ENCODE measurements at regions not wholly inside any gene's neighbourhood (a gene's known extent, or its start where the extent isn't known, plus 50 kb on each side); places are given as distances from the start of the nearest gene placed in this dataset.

GRCh38 chr14:98309591-98309990, 962.4 kb downstream of the BCL11B start:
- Histone ChIP-seq H3K4me3 (ENCODE audit: low read length) (no peak overlapping the region), H3K27me3 (ENCODE audit: insufficient read depth, low read length) (no peaks in the 10 kb centered on the region), H3K4me1 (ENCODE audit: insufficient read depth, low read length) (no peaks in the 10 kb centered on the region), H3K9me3 (ENCODE audit: low read depth, low read length) (no peaks in the 10 kb centered on the region)

DNA sequence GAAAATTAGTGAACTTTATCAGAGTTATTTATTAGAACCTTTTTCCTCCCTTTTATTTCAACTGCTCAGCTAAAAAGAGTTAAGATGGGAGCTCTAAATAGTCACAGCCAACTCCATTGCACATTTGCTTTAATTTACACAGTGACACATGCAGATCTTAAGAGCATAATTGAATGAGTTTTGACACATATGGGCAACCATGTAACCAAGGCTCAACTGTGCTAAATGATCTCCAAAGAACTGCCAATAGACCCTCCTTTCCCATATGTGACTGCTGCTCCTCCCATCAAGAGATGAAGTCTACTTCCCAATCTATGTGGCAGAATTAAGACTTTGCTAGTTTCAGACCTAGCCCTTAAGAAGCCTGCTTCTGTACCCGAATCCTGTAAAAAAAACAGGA, 960.0 kb downstream of the BCL11B start:
- Histone ChIP-seq H3K4me1 (ENCODE audit: insufficient read depth, low read length) (no peaks in the 10 kb centered on the region), H3K4me3 (ENCODE audit: low read length) (no peak overlapping the region), H3K27me3 (ENCODE audit: insufficient read depth, low read length) (no peaks in the 10 kb centered on the region), H3K9me3 (ENCODE audit: low read depth, low read length) (no peaks in the 10 kb centered on the region)

DNA sequence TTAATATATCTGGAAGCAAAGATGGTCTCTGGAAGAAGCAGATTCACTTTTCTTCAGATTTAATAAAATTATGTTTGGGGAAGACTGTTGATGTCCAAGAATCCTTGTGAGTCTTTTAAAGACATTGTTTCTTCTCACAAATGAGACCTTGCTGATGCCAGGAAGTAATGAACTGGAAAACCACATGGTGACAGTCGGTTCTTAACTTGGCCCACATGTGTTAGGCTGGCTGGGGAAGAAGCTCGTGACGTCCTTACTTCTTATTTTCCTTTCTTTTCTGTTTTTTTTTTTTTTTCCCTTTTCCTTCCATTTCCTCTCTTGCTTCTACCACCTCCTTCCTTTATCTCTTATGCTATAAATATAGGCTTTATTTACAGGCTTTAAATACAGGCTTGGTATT, 950.2 kb downstream of the BCL11B start:
- no peaks in the 10 kb centered on the region for H3K9me3 ChIP-seq (ENCODE audit: low read depth, low read length)
- no peak overlapping the region for H3K4me3 ChIP-seq (ENCODE audit: low read length)
- H3K27me3 ChIP-seq (ENCODE audit: insufficient read depth, low read length) = no peaks in the 10 kb centered on the region
- no peaks in the 10 kb centered on the region for H3K4me1 ChIP-seq (ENCODE audit: insufficient read depth, low read length)

DNA sequence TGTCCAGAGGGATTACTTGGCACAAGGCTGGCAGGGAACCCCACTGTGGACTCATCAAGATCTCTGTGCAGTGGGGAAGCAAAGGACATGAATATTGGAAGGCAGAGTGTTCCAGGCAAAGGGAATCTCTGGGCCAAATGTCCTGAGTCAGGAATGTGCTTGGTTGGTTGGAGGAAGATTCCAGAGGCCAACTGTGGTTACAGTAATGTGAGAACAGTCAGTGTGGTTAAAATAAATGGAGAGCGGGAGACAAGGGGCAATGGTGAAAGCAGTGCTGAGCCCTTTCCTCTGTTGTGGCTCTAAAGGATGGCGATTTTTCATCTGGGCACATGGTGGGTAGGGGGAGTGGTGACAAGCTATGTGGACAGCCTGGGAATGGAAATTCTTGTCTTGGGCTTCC, 948.2 kb downstream of the BCL11B start:
- Histone ChIP-seq H3K4me1 (ENCODE audit: insufficient read depth, low read length) (no peaks in the 10 kb centered on the region), H3K4me3 (ENCODE audit: low read length) (no peak overlapping the region), H3K9me3 (ENCODE audit: low read depth, low read length) (no peaks in the 10 kb centered on the region), H3K27me3 (ENCODE audit: insufficient read depth, low read length) (no peaks in the 10 kb centered on the region)

DNA sequence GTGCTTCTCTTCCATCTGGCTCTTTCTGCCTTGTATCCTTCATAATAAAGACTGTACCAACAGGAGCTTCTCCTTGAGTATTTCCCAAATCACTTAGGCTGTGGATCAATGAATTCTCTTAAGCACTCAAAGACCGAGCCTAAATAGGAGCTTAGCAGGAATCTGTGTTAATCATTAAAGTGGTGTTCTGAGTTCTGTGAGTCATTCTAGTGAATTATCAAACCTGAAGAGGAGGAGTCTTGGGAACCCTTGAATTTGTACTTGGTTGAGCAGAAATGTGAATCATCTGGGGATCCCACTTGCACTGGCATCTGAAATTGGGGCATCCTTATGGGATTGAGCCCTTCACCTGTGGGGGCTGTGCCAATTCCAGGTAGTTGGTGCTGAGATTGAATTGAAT, 946.2 kb downstream of the BCL11B start:
- Histone ChIP-seq H3K9me3 (ENCODE audit: low read depth, low read length) (no peaks in the 10 kb centered on the region), H3K27me3 (ENCODE audit: insufficient read depth, low read length) (no peaks in the 10 kb centered on the region), H3K4me1 (ENCODE audit: insufficient read depth, low read length) (no peaks in the 10 kb centered on the region), H3K4me3 (ENCODE audit: low read length) (no peak overlapping the region)

- Histone ChIP-seq H3K4me1 (ENCODE audit: insufficient read depth, low read length) (no peaks in the 10 kb centered on the region), H3K27me3 (ENCODE audit: insufficient read depth, low read length) (no peaks in the 10 kb centered on the region), H3K9me3 (ENCODE audit: low read depth, low read length) (peaks cover 5% of the 10 kb centered on the region), H3K4me3 (ENCODE audit: low read length) (no peak overlapping the region)
Observed at GRCh38 chr14:98328496-98328895, 943.5 kb downstream of the BCL11B start.

DNA sequence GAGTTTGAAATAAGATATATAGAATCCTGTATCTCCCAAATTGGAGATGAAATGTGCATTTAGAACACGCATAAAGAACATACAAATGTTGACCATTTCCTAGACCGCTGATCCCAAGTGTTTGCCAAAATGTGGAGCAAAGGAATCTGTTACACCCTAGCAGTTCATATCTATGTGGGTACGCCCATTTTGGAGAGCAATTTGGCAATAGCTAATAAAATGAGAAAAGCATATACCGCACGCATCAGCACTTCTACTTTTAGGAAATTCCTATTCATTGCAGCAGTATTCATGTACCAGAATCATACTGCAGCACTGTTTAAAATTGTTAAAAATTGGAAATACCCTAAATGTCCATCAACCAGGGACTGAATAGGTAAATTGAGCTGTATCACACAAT, 937.8 kb downstream of the BCL11B start:
- Histone ChIP-seq H3K4me1 (ENCODE audit: insufficient read depth, low read length) (no peaks in the 10 kb centered on the region), H3K9me3 (ENCODE audit: low read depth, low read length) (peaks cover 5% of the 10 kb centered on the region), H3K27me3 (ENCODE audit: insufficient read depth, low read length) (no peaks in the 10 kb centered on the region), H3K4me3 (ENCODE audit: low read length) (no peak overlapping the region)

GRCh38 chr14:98341211-98341610, 930.8 kb downstream of the BCL11B start:
- Histone ChIP-seq H3K9me3 (ENCODE audit: low read depth, low read length) (no peaks in the 10 kb centered on the region), H3K4me3 (ENCODE audit: low read length) (no peak overlapping the region), H3K27me3 (ENCODE audit: insufficient read depth, low read length) (no peaks in the 10 kb centered on the region), H3K4me1 (ENCODE audit: insufficient read depth, low read length) (no peaks in the 10 kb centered on the region)

GRCh38 chr14:98345161-98345560, 926.8 kb downstream of the BCL11B start:
- H3K4me1 ChIP-seq (ENCODE audit: insufficient read depth, low read length) = no peaks in the 10 kb centered on the region
- no peaks in the 10 kb centered on the region for H3K27me3 ChIP-seq (ENCODE audit: insufficient read depth, low read length)
- H3K4me3 ChIP-seq (ENCODE audit: low read length) = no peak overlapping the region
- no peaks in the 10 kb centered on the region for H3K9me3 ChIP-seq (ENCODE audit: low read depth, low read length)

DNA sequence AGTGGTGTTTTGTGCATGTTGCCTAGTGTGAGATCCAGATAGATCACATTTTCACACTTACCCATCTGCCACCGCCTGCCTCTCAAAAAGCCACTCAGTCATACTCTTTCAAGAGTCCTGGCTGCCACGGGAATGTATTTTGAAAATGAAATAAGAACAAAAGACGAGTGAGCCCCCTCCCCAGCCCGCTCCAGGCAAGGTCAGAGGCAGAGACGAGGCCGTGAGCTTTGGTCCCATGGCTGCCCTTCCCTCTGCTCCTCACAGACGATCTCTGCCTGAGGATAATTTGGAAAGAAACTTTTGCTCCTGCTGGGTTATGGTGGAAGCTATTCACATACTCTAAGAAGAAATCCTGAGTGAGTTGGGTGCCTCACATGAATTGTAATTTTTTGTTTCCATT, 924.3 kb downstream of the BCL11B start:
- no peaks in the 10 kb centered on the region for H3K4me1 ChIP-seq (ENCODE audit: insufficient read depth, low read length)
- H3K27me3 ChIP-seq (ENCODE audit: insufficient read depth, low read length) = no peaks in the 10 kb centered on the region
- H3K9me3 ChIP-seq (ENCODE audit: low read depth, low read length) = no peaks in the 10 kb centered on the region
- H3K4me3 ChIP-seq (ENCODE audit: low read length) = no peak overlapping the region

DNA sequence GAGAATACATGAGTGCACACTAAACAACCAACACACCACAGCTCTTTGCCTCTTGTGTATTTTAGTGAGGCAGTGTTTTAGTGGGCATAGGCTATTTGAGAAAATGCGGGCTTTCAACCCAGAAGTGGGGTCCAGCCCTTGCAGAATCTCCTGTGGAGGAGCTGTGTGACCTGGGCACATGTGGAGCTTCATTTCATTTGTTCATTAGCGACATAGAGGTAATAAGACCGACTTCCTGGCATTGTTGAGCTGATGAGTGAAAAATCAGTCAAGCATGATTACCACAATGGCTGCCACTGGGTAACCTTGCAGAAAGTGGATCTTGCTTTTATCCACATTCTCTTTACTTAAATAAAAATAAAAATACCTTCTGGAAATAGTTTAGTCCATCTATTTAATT, 923.5 kb downstream of the BCL11B start:
- Histone ChIP-seq H3K4me3 (ENCODE audit: low read length) (no peak overlapping the region), H3K4me1 (ENCODE audit: insufficient read depth, low read length) (no peaks in the 10 kb centered on the region), H3K9me3 (ENCODE audit: low read depth, low read length) (no peaks in the 10 kb centered on the region), H3K27me3 (ENCODE audit: insufficient read depth, low read length) (no peaks in the 10 kb centered on the region)

DNA sequence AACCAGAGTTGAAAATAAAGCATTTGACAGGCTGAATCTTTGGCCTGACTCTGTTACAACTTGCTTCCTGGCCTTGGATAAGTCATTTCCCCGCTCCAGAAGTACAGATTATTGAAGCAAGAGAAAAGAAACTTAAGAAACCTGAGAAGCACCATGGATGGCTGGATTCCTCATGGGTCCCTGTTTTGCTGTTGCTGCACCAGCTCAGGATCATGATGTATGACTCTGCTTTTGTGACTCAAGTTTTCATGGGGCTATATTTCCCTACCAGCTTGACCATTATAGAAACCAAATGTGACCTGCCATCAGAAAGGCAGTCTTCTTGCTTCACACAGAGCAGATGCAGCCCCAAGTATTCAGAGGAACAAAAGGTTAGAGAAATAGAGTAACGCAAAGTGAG, 921.8 kb downstream of the BCL11B start:
- no peaks in the 10 kb centered on the region for H3K4me1 ChIP-seq (ENCODE audit: insufficient read depth, low read length)
- H3K9me3 ChIP-seq (ENCODE audit: low read depth, low read length) = no peaks in the 10 kb centered on the region
- no peak overlapping the region for H3K4me3 ChIP-seq (ENCODE audit: low read length)
- no peaks in the 10 kb centered on the region for H3K27me3 ChIP-seq (ENCODE audit: insufficient read depth, low read length)

DNA sequence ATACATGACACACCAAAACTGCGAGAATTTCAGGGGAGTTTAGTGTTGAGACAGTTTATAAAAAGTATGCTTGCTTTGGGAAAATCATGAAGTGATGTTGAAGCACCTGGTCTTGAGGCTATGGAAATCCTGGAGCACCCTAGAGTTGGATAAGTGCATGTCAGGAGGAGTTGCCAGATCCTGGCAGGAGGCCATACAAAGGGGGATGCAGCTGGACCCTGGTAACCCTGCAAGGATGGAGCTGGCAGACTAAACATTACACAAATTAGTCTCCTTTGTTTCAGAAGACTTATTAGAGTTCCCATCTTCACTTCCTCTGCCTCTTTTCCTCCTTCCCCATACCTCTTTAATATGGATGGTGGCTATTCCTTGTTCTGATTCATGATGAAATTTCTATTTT, 907.0 kb downstream of the BCL11B start:
- H3K4me1 ChIP-seq (ENCODE audit: insufficient read depth, low read length) = no peaks in the 10 kb centered on the region
- no peaks in the 10 kb centered on the region for H3K9me3 ChIP-seq (ENCODE audit: low read depth, low read length)
- no peaks in the 10 kb centered on the region for H3K27me3 ChIP-seq (ENCODE audit: insufficient read depth, low read length)
- H3K4me3 ChIP-seq (ENCODE audit: low read length) = no peak overlapping the region

DNA sequence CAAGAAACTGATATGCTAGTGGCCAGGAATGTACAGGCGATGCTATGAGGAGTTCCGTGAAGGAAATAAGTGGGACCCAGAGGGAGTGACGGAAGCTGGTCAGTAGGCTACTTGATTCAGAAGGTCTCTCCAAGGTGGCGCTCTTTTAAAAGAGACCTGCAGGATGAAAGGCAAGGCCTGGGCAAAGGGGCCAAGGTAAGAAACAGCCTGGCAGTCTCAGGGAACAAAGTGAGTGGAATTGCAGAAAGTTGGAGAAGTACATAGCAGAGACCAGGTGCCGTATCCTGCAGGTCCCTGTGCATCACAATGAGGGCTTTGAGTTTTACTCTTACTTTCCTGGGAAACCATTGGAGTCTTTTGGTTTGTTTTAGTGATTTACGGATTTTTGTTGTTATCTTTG, 905.6 kb downstream of the BCL11B start:
- Histone ChIP-seq H3K4me3 (ENCODE audit: low read length) (no peak overlapping the region), H3K4me1 (ENCODE audit: insufficient read depth, low read length) (no peaks in the 10 kb centered on the region), H3K9me3 (ENCODE audit: low read depth, low read length) (no peaks in the 10 kb centered on the region), H3K27me3 (ENCODE audit: insufficient read depth, low read length) (no peaks in the 10 kb centered on the region)

DNA sequence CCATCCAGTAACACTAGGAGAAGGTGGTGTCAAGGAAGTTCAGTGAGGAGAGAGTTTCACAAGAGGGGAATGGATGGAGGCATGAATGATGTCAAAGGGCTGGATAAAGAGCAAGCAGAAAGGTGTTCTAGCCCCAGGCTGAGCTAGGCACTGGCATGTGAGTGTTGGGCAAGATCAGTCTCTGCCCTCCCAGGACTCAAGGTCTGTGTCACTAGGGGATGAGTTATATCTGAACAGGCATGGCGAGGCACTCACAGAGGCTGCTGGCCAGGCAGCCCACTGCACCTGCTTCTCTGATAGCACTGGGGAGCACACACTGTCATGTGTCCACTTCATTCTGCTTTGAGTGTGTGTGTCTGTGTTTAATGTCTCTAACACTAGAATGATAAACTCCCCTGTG, 903.8 kb downstream of the BCL11B start:
- no peaks in the 10 kb centered on the region for H3K27me3 ChIP-seq (ENCODE audit: insufficient read depth, low read length)

GRCh38 chr14:98368916-98369315, 903.1 kb downstream of the BCL11B start:
- Histone ChIP-seq H3K4me3 (ENCODE audit: low read length) (no peak overlapping the region), H3K27me3 (ENCODE audit: insufficient read depth, low read length) (no peaks in the 10 kb centered on the region), H3K9me3 (ENCODE audit: low read depth, low read length) (no peaks in the 10 kb centered on the region), H3K4me1 (ENCODE audit: insufficient read depth, low read length) (no peaks in the 10 kb centered on the region)

More for the DNA sequence above, 903.8 kb downstream of the BCL11B start:
- no peaks in the 10 kb centered on the region for H3K4me1 ChIP-seq (ENCODE audit: insufficient read depth, low read length)
- no peak overlapping the region for H3K4me3 ChIP-seq (ENCODE audit: low read length)
- no peaks in the 10 kb centered on the region for H3K9me3 ChIP-seq (ENCODE audit: low read depth, low read length)

DNA sequence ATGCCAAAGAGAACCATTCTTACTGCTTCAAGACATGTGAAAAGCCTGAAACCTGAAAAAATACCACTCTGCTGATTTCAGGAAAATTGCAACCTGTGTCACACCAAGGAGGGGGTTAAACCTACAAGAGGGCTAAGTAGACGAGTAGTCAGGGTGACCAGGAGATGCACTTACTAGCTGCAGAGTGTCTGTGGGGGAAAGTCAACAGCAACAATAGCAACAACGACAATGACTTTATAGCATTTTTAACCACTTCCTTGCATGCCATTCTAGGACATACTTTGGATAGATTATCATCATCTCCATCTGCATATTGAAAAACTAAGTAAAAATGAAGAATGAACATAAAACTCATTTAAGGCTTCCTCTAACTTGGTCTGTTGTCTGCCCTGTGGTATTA, 902.7 kb downstream of the BCL11B start:
- Histone ChIP-seq H3K27me3 (ENCODE audit: insufficient read depth, low read length) (no peaks in the 10 kb centered on the region), H3K4me1 (ENCODE audit: insufficient read depth, low read length) (no peaks in the 10 kb centered on the region), H3K4me3 (ENCODE audit: low read length) (no peak overlapping the region), H3K9me3 (ENCODE audit: low read depth, low read length) (no peaks in the 10 kb centered on the region)
